ENCODE measurements at regions not wholly inside any gene's neighbourhood (a gene's known extent, or its start where the extent isn't known, plus 50 kb on each side); places are given as distances from the start of the nearest gene placed in this dataset.

GRCh38 chr4:176968094-176968493, 175.4 kb upstream of the VEGFC start:
- TF ChIP-seq, protein P1, sequence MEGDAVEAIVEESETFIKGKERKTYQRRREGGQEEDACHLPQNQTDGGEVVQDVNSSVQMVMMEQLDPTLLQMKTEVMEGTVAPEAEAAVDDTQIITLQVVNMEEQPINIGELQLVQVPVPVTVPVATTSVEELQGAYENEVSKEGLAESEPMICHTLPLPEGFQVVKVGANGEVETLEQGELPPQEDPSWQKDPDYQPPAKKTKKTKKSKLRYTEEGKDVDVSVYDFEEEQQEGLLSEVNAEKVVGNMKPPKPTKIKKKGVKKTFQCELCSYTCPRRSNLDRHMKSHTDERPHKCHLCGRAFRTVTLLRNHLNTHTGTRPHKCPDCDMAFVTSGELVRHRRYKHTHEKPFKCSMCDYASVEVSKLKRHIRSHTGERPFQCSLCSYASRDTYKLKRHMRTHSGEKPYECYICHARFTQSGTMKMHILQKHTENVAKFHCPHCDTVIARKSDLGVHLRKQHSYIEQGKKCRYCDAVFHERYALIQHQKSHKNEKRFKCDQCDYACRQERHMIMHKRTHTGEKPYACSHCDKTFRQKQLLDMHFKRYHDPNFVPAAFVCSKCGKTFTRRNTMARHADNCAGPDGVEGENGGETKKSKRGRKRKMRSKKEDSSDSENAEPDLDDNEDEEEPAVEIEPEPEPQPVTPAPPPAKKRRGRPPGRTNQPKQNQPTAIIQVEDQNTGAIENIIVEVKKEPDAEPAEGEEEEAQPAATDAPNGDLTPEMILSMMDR (IDR thresholded peaks at IDR 0.05; ENCODE audit: extremely low read depth in 1 of 2, insufficient read depth in 1 of 2, low read depth in 1 of 2, low read length in 2 of 2), result no peak
- TF ChIP-seq POLR2A (IDR thresholded peaks at IDR 0.05; ENCODE audit: low read depth, low read length), result no peak
- no peak for TF ChIP-seq POLR2AphosphoS5 (IDR thresholded peaks at IDR 0.05; ENCODE audit: insufficient read depth, low read depth, low read length)
- no peak for TF ChIP-seq EZH2 (IDR thresholded peaks at IDR 0.05; ENCODE audit: borderline replicate concordance, low read depth, low read length, severe bottlenecking)
- no peak for TF ChIP-seq GATA2 (IDR thresholded peaks at IDR 0.05; ENCODE audit: insufficient read depth, insufficient read length, low read depth, low read length)
- no peak for TF ChIP-seq FOS (IDR thresholded peaks at IDR 0.05; ENCODE audit: borderline replicate concordance, insufficient read depth, low read length)
- TF ChIP-seq MYC (IDR thresholded peaks at IDR 0.05; ENCODE audit: low read depth, low read length), result no peak
- no peak for TF ChIP-seq JUN (IDR thresholded peaks at IDR 0.05; ENCODE audit: borderline replicate concordance, insufficient read depth, insufficient read length, low read depth)
